VCaP (cell line): ENCODE measurements at regions not wholly inside any gene's neighbourhood (a gene's known extent, or its start where the extent isn't known, plus 50 kb on each side); places are given as distances from the start of the nearest gene placed in this dataset.

Experiments used
- H3K27ac ChIP-seq: fragments of 450-650 bp; 2 replicates; pipeline ENCODE4 v1.5.1; 2017
- CTCF ChIP-seq: fragments of 450-650 bp; conservative IDR thresholded peaks from 2 replicates; pipeline ENCODE4 v1.5.1; 2017; ENCODE audit warnings: mild to moderate bottlenecking, moderate library complexity

DNA sequence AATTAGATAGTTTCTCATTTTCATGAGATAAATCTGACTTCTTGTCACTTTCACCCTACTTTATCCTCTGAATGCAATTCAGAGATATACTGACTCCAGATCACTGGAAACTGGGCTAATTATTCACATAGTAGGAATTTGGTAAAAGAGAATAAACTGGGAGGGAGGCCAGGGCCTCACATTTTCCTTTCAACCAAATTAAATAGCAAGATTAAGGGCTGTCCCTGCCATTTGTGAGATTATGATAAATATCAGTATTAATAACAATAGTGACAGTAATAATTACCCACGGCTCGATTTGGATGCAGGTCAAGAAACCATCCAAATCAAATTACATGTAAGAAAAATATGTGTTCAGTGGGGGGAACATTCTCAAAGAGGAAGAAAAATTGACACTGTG lies 140.5 kb downstream of the CD83 start:
- H3K27ac ChIP-seq = no peak overlapping the region
- no peak for TF ChIP-seq CTCF

DNA sequence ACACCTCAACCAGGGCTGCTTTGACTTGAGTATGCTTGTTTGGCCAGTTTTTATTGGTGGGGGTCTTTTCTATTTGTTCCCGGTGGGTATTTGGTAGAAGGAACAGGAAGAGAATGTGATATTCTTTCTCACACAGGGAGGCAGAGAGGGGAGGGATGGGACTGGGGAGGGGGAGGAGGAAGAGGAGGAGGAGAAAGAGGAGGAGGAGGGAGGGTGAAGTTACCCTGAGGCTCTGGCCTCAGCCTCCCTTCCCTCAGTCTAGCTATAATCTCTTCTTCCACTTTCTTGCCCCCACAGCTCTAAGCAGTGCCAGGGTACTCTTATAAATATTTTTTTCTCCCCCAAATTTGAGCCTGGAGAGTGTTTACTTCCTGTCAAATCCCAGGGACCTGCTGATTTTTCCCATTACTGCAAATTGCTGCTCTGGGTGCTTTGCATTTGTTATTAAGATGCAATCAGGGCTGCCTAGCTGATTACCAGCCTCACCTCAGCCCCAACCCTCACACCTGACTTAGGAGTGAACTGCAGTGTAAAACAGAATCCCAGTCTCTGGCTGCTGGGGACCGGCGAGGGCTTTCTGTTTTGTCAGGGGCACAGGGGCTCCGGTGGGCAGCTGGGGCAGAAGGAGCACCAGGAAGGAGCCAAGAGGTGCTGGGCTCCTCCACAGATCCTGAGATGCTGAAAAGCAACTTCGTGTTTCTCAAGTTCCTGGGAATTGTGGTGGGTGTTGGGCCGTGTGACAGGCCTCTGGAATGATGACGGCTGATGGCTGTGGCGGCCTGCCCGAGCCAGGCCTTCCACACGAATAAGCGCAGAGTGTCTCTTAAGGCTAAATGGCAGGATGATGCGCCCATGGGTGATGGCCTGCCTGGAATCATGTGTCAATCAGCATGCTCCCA lies 141.4 kb downstream of the CD83 start:
- no peak for TF ChIP-seq CTCF

GRCh38 chr6:14259594-14260152 lies 142.1 kb downstream of the CD83 start:
- no peak overlapping the region for H3K27ac ChIP-seq
- TF ChIP-seq CTCF = no peak

More for the DNA sequence above, 141.4 kb downstream of the CD83 start:
- no peak overlapping the region for H3K27ac ChIP-seq

- TF ChIP-seq CTCF = no peak
- H3K27ac ChIP-seq = no peak overlapping the region
These were observed 143.3 kb downstream of the CD83 start for GRCh38 chr6:14260839-14261238.

DNA sequence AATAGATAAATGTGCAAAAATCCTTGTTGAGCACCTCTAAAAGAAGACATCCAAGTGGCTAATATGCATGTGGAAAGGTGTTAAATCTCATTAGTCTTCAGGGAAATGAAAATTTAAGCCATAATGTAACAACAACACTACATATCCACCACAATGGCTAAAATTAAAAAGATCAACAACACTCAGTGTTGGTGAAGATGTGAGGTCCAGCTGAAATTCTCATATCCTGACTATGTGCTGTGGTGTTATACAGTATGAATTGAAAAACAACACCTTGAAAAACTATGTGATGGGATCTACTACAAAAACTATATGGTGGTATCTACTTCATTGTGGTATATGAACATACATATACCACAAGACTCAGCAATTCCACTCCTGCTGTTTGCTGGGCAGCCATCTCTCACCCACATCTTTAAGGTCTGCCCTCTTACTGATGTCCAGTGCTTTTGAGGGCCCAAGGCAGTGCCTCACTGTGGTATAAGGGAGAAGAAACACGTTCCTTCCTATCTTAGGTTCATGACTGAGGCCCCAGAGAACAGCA lies 146.4 kb downstream of the CD83 start:
- no peak for TF ChIP-seq CTCF
- no peak overlapping the region for H3K27ac ChIP-seq

- no peak for TF ChIP-seq CTCF
- H3K27ac ChIP-seq = no peak overlapping the region
These were observed 147.8 kb downstream of the CD83 start for GRCh38 chr6:14265049-14266021.
